ENCODE measurements at regions not wholly inside any gene's neighbourhood (a gene's known extent, or its start where the extent isn't known, plus 50 kb on each side); places are given as distances from the start of the nearest gene placed in this dataset.

DNA sequence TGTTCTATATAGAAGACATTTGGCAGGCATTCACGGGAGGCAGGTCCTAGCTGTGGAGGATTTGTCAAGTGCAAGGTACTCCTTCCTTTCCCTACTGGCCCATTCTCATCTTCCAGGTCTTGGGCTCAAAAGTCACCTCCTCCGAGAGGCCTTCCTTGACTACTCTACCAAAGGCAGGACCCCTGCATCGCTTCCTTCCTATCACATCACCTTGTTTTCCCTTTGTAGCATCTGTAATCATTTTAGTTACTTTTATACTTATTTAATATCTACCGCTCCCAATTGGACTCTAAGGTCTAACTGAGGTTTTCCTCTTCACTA is 296.8 kb upstream of the KAZN start:
- no peak overlapping the region for H3K4me3 ChIP-seq (ENCODE audit: low read depth, low read length, poor library complexity, severe bottlenecking)
- DNase-seq (ENCODE audit: low spot score), result no peak
- H3K36me3 ChIP-seq (ENCODE audit: insufficient read depth, low read length, poor library complexity, severe bottlenecking), result no peaks in the 10 kb centered on the region
- BruUV-seq (replicated peaks), result no TSS peak
- ChIA-PET CTCF (no interaction called here), POLR2A (ENCODE audit: low non-redundant PET) (no interaction called here)
- H3K9me3 ChIP-seq (ENCODE audit: low read depth, low read length, poor library complexity, severe bottlenecking), result no peaks in the 10 kb centered on the region
- H3K27me3 ChIP-seq (replicated peaks; ENCODE audit: insufficient read depth, low read depth, low read length, poor library complexity), result no peaks in the 10 kb centered on the region
- intact Hi-C loops (cut with micrococcal nuclease; ENCODE audit: unreplicated experiment), result no loop called here
- no peaks in the 10 kb centered on the region for H3K4me1 ChIP-seq (ENCODE audit: insufficient read depth, low read length, poor library complexity, severe bottlenecking)
- TF ChIP-seq EZH2 (IDR thresholded peaks at IDR 0.05; ENCODE audit: borderline replicate concordance, low read depth, low read length, poor library complexity, severe bottlenecking), result no peak
- TF ChIP-seq, protein P1, sequence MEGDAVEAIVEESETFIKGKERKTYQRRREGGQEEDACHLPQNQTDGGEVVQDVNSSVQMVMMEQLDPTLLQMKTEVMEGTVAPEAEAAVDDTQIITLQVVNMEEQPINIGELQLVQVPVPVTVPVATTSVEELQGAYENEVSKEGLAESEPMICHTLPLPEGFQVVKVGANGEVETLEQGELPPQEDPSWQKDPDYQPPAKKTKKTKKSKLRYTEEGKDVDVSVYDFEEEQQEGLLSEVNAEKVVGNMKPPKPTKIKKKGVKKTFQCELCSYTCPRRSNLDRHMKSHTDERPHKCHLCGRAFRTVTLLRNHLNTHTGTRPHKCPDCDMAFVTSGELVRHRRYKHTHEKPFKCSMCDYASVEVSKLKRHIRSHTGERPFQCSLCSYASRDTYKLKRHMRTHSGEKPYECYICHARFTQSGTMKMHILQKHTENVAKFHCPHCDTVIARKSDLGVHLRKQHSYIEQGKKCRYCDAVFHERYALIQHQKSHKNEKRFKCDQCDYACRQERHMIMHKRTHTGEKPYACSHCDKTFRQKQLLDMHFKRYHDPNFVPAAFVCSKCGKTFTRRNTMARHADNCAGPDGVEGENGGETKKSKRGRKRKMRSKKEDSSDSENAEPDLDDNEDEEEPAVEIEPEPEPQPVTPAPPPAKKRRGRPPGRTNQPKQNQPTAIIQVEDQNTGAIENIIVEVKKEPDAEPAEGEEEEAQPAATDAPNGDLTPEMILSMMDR (conservative IDR thresholded peaks at IDR 0.05; ENCODE audit: low read depth, low read length), result no peak
- H3K27ac ChIP-seq (ENCODE audit: low read depth, low read length, poor library complexity, severe bottlenecking), result no peak overlapping the region

DNA sequence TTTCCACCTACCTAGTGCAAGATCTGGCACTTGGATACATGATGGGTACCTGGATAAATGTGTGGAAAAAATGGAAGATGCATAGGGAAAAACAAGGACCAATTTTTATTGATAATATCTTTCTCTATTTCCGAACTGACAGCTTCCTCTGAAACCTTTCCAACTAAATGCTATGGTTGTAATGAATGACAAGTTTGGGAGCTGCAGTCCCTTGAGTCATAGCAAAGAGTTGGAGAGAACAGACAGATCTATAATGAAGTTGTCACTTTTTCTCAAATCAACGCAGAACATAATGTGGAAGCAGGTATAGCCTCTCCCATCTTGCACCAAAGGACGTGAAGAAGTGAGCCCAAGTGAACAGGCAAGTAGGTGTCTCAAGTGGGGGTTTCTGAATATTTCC is 296.5 kb upstream of the KAZN start:
- Histone ChIP-seq H3K4me1 (ENCODE audit: insufficient read depth, low read length, poor library complexity, severe bottlenecking) (no peaks in the 10 kb centered on the region), H3K27me3 (replicated peaks; ENCODE audit: insufficient read depth, low read depth, low read length, poor library complexity) (no peaks in the 10 kb centered on the region), H3K9me3 (ENCODE audit: low read depth, low read length, poor library complexity, severe bottlenecking) (no peaks in the 10 kb centered on the region), H3K27ac (ENCODE audit: low read depth, low read length, poor library complexity, severe bottlenecking) (no peak overlapping the region), H3K4me3 (ENCODE audit: low read depth, low read length, poor library complexity, severe bottlenecking) (no peak overlapping the region), H3K36me3 (ENCODE audit: insufficient read depth, low read length, poor library complexity, severe bottlenecking) (no peaks in the 10 kb centered on the region)
- DNase-seq (ENCODE audit: low spot score), result no peak
- TF ChIP-seq, protein P1 (conservative IDR thresholded peaks at IDR 0.05; ENCODE audit: low read depth, low read length), result no peak
- no peak for TF ChIP-seq EZH2 (IDR thresholded peaks at IDR 0.05; ENCODE audit: borderline replicate concordance, low read depth, low read length, poor library complexity, severe bottlenecking)
- intact Hi-C loops (cut with micrococcal nuclease; ENCODE audit: unreplicated experiment), result no loop called here
- CTCF ChIA-PET, result no interaction called here
- POLR2A ChIA-PET (ENCODE audit: low non-redundant PET), result no interaction called here
- no TSS peak for BruUV-seq (replicated peaks)

DNA sequence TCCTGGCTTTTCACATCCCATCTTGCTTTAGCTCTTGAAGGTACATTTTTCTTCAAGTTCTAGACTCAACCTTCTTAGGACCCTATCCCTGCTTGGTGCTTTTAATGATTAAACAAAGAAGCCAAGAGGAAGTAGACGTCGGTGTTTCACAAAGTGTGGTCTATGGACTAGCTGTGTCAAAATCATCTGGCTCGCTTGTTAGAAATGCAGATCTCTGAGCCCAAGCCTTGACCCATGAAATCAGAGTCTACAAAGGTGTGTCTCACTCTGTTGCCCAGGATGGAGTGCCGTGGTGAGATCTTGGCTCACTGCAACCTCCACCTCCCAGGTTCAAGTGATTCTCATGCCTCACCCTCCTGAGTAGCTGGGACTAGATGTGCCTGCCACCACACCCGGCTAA is 295.5 kb upstream of the KAZN start:
- no peak for DNase-seq (ENCODE audit: low spot score)
- CTCF ChIA-PET, result no interaction called here
- intact Hi-C loops (cut with micrococcal nuclease; ENCODE audit: unreplicated experiment), result no loop called here
- POLR2A ChIA-PET (ENCODE audit: low non-redundant PET), result no interaction called here
- no peak for TF ChIP-seq EZH2 (IDR thresholded peaks at IDR 0.05; ENCODE audit: borderline replicate concordance, low read depth, low read length, poor library complexity, severe bottlenecking)
- TF ChIP-seq, protein P1 (conservative IDR thresholded peaks at IDR 0.05; ENCODE audit: low read depth, low read length), result no peak
- no peak overlapping the region for H3K27ac ChIP-seq (ENCODE audit: low read depth, low read length, poor library complexity, severe bottlenecking)
- H3K4me1 ChIP-seq (ENCODE audit: insufficient read depth, low read length, poor library complexity, severe bottlenecking), result no peaks in the 10 kb centered on the region
- H3K27me3 ChIP-seq (replicated peaks; ENCODE audit: insufficient read depth, low read depth, low read length, poor library complexity), result no peaks in the 10 kb centered on the region
- no peaks in the 10 kb centered on the region for H3K36me3 ChIP-seq (ENCODE audit: insufficient read depth, low read length, poor library complexity, severe bottlenecking)
- no TSS peak for BruUV-seq (replicated peaks)
- no peaks in the 10 kb centered on the region for H3K9me3 ChIP-seq (ENCODE audit: low read depth, low read length, poor library complexity, severe bottlenecking)
- no peak overlapping the region for H3K4me3 ChIP-seq (ENCODE audit: low read depth, low read length, poor library complexity, severe bottlenecking)

Measured in A673 (cell line).